ENCODE measurements at regions not wholly inside any gene's neighbourhood (a gene's known extent, or its start where the extent isn't known, plus 50 kb on each side); places are given as distances from the start of the nearest gene placed in this dataset.

DNA sequence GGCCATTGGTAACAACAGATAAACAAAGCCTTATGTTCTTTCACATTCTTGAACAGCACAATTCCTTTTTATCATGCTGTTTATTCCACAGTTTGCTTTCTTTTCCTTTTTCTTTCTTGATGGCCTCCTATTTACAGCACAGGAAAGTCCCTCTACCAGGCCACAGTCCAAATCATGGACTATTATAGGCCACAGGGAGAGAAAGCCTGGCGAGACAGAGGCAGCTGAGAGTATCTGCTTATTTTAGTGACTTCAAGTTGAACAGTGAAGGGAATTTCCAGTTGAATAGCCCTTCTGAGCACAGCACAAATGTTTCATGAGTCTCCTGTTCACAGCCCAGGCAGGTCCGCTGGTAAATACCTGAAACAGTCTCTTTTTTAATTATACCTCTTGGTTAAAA is 263.7 kb upstream of the ARID1B start:
- no peak for DNase-seq (ENCODE audit: low read depth)

DNA sequence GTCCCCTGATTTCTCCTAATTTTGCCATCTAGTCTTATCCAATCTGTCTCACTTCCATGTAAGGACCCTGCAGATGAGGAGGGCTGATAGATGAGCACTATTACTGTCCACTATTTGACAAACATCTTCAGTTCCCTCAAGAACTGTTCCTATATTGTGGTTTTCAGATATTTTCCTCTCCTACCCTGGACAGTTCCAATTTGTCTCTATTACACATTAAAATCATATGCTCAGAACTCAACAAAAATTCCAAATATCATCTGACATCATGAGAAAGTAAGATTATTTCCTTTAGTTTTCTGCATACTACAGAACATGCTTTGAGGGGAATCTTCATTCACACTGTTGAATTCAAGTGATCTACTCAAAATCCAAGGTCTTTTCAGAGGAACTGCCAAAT is 265.6 kb upstream of the ARID1B start:
- no peak for DNase-seq (ENCODE audit: low read depth)

DNA sequence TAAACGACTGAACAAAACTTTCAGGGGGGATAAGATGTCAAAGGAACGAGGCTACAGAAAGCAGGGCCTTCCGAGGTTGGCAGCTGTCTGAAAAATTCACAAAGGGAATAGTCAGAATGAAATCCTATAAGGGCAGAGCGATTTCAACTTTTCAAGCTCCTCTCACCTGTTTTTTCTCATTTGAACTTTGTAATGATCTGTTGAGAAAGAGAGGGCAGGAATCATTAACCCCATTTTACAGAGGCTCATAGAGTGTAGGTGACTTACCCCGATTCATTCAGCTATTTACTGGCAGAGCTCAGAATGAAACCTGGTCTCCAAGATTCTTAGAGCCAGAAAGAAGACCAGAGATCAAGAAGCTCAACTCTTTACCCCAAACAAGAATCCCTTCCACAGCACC is 266.1 kb upstream of the ARID1B start:
- DNase-seq (ENCODE audit: low read depth), result no peak

DNA sequence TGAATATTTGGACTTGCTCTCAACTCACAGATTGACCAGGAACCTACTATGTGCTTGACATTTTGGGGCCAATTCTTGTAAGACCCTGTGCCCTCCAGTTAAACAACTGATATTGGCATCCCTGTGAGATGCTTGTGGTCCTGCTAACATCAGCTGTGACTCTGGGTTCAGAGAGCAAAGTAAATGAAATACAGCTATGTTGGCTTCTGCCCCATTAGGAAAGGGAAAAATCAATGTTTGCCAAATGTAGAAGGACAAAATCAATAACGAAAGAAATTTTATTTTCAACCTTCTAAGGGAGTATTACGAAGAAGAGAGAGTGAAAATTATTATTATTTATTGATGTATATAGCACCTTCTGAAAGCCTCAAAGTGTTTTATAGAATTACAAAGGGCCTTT is 266.9 kb upstream of the ARID1B start:
- DNase-seq (ENCODE audit: low read depth), result no peak

DNA sequence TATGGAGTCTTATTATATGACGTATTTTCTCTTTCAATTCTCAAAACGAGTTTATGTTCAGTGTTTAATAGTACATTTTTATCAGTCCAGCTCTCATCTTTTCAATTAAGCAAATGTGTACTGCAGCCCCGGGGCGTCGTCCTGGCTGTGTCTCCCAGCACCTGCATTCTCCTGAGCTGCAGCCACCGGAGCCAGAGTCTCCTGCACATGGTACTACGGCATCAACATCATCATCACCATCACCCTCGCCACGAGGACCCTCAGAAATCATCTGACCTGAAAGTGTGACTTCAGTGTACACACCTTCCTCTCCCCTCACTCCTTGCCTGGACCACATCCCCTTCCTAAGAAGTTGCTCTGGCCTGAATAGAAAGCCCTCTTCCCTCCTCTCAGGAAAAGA is 267.7 kb upstream of the ARID1B start:
- no peak for DNase-seq (ENCODE audit: low read depth)

DNA sequence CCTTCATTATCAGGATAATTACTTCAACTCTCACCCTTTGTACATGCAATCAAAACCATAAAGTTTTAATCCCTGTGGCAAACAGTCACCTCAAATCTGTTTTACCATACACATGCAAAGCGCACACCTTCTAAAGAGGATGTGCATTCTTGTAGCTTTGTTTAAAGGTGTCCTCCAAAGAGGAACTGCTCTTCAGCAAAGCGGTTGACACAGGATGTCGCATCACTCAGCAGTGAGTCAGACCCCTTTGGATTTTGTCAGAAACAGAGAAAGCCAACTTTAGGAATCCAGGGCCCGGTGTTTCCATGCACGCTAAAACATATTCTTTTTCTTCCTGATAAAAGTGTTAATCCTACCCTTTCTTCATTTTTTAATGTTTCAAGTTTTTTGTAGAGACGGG is 268.3 kb upstream of the ARID1B start:
- DNase-seq (ENCODE audit: low read depth), result no peak

DNA sequence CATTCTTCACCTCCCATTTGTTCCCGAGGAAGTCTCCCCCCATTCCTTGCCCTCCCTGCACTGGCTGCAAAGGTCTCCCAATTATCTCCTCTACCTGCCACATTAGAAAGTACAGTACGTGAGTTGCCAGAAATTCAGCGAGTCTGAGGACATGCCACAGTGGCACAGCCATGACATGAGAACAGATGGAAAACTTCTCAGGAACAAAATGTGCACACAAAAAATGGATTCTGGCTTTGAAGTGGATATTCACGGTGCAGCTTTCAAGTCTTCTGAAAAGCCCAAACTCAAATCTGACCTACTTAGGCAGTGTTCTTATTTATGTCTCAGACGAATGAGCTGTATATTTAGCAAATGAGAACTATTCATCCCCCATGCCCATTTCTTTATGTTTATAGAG is 269.1 kb upstream of the ARID1B start:
- no peak for DNase-seq (ENCODE audit: low read depth)

DNA sequence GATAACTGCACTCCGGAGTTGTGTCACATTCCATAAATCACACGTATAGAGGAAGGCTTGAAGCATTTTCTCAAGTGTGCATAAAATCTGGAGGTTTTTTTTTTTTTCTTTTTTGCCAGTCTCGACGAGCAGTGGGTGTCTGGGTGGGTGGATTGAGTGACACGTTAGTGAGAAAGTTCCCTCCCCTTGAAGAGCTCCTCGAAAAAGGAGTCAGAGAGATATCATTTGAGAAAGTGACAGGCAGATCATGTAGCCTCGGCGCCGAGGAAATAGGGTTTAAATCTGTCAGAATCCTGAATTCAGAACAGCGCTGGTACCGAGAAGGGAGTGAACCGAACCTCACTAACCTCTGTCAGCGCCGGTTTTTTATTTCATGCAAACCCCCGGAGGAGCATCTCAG is 269.5 kb upstream of the ARID1B start:
- DNase-seq (ENCODE audit: low read depth), result no peak

DNA sequence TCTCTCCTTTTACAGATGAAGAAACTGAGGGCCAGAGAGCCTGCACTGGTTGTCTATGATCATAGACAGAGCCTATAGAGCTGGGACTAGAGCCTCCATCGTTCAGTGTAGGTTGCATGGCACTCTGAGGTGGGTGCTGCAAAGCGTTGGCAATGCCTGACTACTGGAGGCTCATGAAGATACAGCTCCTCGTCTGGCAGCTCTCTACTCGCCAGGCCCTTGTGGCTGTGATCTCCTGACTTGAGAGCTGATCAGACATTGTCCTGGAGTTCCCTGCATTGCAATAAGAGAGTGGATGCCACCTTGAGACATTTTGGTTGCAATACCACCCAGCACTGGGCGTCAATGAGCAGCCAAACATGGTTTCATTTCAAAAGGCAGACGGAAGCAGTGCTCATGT is 270.1 kb upstream of the ARID1B start:
- DNase-seq (ENCODE audit: low read depth), result no peak

DNA sequence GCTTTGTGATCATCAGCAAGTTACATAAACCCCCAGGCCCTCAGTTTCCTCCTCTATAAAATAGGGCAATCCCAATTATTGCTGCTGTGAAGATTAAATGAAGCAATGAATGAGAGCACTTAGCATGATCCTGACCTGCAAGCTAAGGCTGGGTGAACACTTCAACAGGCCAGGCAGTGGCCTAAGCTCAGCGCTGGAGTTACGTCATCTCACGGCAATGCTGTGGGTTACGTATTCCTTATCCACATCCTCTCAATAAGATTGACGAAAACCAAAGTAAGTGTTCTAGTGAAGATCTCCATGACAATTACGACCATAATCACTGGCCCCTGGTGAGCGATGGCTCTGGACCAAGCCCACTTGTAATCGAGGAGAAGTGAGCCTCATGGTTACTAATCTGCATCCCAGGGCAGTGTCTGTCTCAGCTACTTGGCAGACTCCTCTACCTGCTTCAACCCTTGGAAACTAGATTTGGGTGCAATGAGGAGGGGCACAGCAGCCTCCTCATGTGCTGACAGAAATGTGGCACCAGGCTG is 274.1 kb upstream of the ARID1B start:
- no peak for DNase-seq (ENCODE audit: low read depth)

DNA sequence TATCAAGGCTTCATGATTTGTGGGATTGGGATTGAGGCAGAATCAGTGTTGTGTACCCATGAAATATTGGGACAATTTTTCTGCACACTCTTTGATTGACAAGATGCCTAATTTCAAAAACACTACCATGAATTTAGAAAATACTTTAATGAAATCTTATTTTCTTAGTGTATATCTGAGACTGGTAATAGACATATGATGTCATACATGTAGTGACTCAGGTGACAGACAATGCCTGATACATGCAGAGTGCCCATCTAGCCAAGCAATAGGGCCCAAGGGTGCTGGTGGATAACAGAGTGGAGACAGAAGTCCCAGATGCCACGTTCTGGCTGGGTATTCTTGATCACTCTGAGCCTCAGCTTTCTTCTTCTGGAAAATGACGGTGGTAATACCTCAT is 279.6 kb upstream of the ARID1B start:
- DNase-seq (ENCODE audit: low read depth), result no peak

DNA sequence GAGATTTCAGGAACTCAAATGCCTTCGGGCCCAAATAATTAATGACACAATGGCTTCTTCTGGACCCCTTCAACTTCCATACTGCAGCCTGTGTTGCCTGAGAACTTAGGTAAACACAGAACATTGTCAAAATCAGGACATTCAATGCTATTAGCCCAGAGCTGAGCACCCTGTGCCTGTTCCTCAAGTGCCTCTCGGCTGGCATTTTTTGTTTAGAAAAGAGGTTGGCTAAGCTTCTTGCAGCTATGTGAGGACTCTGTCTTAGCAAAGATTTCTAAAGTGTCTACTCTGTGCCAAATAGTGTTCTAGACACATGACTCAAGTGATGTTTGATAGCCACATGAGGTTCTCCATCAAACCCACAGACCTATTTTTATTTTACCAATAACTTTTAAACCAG is 289.3 kb upstream of the ARID1B start:
- DNase-seq (ENCODE audit: low read depth), result no peak

DNA sequence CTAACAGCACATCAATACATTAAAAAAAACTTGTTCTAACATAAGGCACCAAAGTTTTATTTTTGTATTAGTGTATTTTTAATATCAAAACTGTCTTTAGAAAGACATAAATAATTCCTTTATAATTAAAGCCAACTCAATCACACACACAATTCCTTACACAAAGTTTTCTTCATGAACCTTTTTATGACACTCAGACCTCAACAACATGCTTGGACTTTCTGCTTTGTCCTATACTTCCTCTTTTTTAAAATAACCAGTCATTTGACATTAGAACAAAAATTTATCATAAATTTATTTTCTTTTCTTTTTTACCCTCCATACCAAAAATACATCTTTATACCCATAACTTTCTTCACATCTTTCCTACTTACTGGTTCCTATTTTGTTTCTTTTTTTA is 292.0 kb upstream of the ARID1B start:
- DNase-seq (ENCODE audit: low read depth), result no peak

DNA sequence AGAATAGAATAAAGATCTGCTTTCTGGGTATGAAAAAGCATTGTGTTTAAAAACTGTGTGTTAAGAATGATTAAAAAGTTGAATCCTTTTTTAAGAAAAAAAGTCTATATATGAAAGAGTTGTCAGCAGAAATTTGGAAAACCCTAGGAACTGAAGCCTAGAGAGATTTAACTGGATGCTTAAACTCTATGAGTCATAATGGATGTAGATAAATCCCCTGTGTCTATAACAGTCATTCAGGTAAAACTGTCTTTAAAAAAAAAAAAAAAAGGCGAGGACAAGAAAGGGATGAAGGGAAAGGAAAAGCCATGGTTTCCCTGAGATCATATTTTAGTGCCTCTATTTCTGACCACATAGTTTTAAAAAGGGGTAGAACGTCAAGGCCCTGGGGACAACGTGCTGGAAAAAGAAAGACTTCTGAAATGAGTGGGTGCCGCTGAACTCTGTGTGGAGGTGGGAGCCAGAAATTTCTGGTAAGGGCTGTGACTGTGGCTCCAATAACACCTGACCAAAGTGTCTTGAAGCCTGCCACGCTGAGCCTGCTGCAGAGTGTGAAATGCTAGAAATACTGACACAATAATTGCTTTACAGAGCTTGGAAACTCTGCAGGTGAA is 302.6 kb upstream of the ARID1B start:
- no peak for DNase-seq (ENCODE audit: low read depth)

DNA sequence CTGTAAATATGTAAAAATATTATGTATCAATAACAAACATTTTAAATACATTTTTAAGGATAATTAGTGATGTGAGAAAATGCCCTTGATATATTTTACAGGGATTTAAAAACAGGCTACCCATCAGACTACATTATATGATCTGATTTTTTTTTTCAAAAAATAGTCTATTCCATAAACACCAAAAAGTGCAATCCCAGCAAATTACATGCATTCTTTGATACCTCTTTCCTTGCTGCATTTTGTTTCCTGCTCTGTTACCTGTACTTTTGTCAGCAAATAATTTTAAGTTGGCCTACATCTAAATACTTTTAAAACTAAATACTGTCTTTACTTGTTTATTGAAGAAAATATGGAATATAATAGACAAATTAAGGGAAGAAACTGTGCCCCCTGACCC is 306.2 kb upstream of the ARID1B start:
- no peak for DNase-seq (ENCODE audit: low read depth)

DNA sequence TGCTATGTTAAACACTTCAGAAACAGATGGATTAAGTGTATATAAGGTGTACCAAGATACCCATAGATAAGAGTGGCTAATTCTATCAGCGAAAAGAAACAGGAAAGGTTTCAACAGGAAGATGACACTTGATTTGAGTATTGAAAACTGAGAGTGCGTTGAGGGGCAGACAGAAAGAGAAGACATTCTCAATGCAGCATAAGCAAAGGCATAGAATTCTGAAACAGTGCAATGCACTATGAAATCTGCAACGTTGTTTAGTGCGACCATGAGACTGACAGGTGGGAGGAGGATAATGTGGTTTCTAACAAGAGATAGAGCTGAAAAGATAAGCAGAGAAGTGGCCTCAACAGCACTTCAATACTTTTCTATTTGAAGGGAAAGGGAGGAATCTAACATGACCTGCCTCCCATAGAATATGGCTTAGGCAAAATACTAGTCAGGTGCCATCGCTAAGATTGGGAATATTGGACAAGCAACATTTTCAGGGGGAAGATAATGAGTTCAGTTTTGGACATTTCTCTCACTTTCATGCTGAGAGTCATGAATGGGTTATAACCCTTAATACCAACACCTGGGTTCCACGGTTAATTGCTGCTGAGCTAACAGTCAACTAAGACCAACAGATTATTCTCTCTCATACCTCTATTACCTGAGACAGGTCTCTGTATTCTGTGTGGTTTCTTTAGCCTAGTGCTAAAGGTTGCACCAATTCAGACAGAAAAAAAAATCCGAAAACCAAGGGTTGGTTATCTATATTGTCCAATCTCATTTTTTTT is 312.9 kb upstream of the ARID1B start:
- no peak for DNase-seq (ENCODE audit: low read depth)

DNA sequence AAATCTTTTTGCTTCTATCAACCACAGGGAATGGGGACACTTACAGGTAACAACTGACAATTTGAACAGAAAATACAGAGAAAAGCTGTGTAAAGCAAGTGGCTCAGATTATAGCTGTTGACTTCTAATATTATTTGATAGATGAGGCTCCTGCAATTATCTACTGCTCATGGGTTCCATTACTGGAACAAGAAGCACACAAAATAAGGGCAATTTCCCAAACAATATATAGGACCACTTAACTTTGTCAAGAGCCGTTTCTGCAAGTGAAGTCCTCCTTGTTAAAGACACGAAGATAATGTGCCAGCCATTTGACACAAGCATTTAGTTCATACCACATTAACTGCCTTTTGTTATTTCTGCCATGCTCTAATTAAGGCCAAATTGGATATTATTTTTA is 315.5 kb upstream of the ARID1B start:
- no peak for DNase-seq (ENCODE audit: low read depth)

DNA sequence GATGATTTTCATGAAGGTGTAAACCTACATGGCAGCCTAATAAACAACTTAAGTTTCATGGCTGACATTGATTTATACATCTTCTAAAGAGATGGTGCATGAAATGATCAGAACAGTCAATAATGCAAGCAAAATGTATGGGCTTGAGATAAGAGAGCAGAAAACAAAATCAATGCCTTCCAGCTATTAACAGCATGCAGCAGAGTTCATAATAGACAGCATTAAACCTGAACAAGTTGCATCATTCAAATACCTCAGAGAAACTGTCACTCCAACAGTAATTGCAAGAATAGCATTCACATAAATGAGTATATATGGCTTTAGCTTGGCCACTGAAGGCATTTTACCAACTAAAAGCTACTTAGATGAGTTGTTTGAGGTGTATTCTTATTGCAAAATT is 319.6 kb upstream of the ARID1B start:
- DNase-seq (ENCODE audit: low read depth), result no peak

DNA sequence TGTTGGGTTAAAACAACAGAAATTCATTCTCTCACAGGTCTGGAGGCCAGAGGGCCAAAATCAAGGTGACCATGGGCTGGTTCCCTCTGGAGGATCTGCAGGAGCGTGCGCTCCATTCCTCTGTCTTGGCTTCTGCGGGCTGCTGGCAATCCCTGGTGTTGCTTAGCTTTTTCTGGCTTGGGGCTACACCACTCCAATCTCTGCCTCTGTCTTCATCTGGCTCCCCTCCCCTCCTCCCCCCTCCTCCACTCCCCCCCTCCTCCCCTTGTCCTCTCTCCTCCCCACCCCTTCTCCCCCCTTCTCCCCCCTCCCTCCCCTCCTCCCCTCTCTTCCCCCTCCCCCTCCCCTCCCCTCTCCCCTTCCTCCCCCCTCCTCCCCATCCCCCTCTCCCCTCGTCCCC is 321.3 kb upstream of the ARID1B start:
- DNase-seq (ENCODE audit: low read depth), result no peak

DNA sequence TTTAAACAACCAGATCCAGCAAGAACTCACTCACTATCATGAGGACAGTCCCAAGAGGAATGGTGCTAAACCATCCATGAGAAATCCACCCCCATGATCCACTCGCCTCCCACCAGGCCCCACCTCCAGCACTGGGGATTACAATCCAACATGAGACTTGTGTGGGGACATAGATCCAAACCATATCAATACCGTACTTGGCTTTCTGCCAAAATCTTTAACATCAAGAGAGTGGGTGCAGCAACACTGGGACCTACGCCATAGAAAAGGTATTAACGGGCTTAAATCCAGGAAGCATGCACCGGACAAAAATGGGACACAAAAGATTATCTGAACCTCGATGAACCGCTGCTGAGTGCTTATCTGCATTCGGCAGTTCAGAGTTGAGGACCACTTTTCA is 322.3 kb upstream of the ARID1B start:
- no peak for DNase-seq (ENCODE audit: low read depth)

DNA sequence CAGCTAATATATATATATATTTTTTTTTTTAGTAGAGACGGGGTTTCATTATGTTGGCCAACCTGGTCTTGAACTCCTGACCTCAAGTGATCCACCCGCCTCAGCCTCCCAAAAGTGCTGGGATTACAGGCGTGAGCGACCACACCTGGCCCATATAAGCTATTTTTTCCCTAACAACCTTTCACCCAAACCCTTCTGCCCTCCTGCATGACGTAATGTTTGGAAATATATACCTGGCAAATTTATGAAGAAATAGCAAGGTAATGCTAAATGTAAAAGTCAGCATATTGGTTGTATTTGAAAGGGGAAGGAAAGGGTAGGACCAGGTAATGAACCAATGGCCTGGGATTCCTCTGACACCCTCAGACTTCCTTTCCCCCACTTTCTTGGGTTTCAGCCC is 325.5 kb upstream of the ARID1B start:
- no peak for DNase-seq (ENCODE audit: low read depth)

DNA sequence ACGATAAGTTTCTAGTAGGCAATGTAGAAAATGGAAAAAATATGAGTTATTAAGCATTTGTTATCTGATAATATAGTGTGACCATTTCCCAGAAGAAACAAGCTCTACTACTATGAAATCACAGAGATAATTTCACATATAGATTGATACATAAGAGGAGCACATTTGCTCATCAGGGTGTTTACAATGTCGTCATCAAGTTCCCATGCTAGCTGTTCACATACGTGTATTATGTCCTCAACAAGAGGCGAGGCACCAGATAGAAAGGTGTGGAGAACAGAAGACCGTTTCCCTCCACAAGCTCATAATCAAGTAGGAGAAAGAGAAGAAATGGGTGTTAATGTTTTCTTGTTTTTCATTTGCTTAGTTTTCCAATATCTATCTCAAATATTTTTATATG is 326.1 kb upstream of the ARID1B start:
- no peak for DNase-seq (ENCODE audit: low read depth)

DNA sequence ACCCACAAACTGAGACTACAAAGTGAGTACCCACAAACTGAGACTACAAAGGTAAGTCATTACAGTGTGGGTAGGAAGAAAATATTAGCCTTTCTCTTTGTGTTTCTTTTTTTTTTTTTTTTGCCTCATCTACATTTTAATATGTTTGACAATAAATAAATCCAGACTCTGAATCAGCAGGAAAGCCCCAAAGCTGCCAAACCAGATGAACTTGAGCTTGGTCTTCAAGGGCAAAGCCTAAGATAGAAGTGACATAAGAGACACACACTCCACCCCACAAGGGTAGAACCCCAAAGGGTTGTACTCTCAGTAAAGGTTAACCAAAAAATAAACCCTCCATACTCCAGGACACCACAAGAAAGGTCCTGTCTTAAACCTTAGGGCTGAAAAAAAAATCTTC is 326.8 kb upstream of the ARID1B start:
- DNase-seq (ENCODE audit: low read depth), result no peak

DNA sequence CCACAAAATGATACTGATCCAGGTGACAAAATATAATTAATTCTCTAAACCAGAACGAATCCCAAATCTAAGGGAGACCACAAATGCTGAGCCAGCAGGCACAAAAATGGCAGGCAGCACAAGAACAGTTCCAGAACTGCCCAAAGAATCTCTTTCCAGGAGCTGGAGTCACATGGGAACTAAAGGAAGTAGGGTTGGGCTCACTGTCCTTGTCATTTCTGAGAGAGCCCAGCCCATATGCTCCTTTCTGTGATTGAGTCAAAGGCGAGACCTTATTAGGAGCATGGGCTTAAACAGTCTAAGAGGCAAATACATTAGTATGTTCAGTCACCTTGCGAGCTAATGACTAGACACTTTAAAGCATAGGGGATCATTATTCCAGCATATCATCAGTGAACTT is 327.6 kb upstream of the ARID1B start:
- DNase-seq (ENCODE audit: low read depth), result no peak
